GM18868 (cell line): ENCODE measurements at regions not wholly inside any gene's neighbourhood (a gene's known extent, or its start where the extent isn't known, plus 50 kb on each side); places are given as distances from the start of the nearest gene placed in this dataset.
"Not testable (repeated sequence)": the region's sequence is repeated elsewhere in the genome, so short reads cannot be mapped to it uniquely, and the experiment has no call there.

ENCODE experiments used
- ATAC-seq: cut with Tn5 transposase; IDR thresholded peaks from one replicate; pipeline ENCODE4 v1.9.1; 2021; ENCODE audit warnings: mild to moderate bottlenecking, moderate library complexity; ENCODE audit not compliant: unreplicated experiment

- no peak for ATAC-seq
Measured at GRCh38 chr3:140752499-140752898, 74.6 kb downstream of the TRIM42 start.

GRCh38 chr3:140753865-140754754, 76.2 kb downstream of the TRIM42 start:
- ATAC-seq: peak; percentile 62

- ATAC-seq: no peak
Measured at GRCh38 chr3:140754936-140755335, 77.1 kb downstream of the TRIM42 start.

GRCh38 chr3:140756240-140757016, 78.6 kb downstream of the TRIM42 start:
- ATAC-seq: peak; percentile 65

GRCh38 chr3:140758791-140759444, 81.1 kb downstream of the TRIM42 start:
- no peak for ATAC-seq

- ATAC-seq: no peak
Measured at GRCh38 chr3:140760324-140761075, 82.6 kb downstream of the TRIM42 start.

GRCh38 chr3:140761076-140761639, 83.3 kb downstream of the TRIM42 start:
- ATAC-seq: no peak

- ATAC-seq: no peak
Measured at GRCh38 chr3:140762746-140763145, 84.9 kb downstream of the TRIM42 start.

- ATAC-seq: no peak
Measured at GRCh38 chr3:140763532-140763931, 85.7 kb downstream of the TRIM42 start.

- ATAC-seq: no peak
Measured at GRCh38 chr3:140765246-140765645, 87.4 kb downstream of the TRIM42 start.

- ATAC-seq: peak; percentile 45
Measured at GRCh38 chr3:140766465-140766864, 88.6 kb downstream of the TRIM42 start.

GRCh38 chr3:140767566-140767965, 89.7 kb downstream of the TRIM42 start:
- ATAC-seq: no peak

- ATAC-seq: no peak
Measured at GRCh38 chr3:140768941-140769340, 91.1 kb downstream of the TRIM42 start.

GRCh38 chr3:140769951-140770350, 92.1 kb downstream of the TRIM42 start:
- ATAC-seq: no peak

- no peak for ATAC-seq
Measured at GRCh38 chr3:140770977-140771667, 93.3 kb downstream of the TRIM42 start.

- no peak for ATAC-seq
Measured at GRCh38 chr3:140777631-140778233, 99.9 kb downstream of the TRIM42 start.

GRCh38 chr3:140791368-140791767, 113.5 kb downstream of the TRIM42 start:
- no peak for ATAC-seq

GRCh38 chr3:140794507-140794906, 116.6 kb downstream of the TRIM42 start:
- ATAC-seq: no peak

- ATAC-seq: not testable (repeated sequence)
Measured at GRCh38 chr3:140802898-140803297, 125.0 kb downstream of the TRIM42 start.
